HG02884 (cell line): ENCODE measurements at regions not wholly inside any gene's neighbourhood (a gene's known extent, or its start where the extent isn't known, plus 50 kb on each side); places are given as distances from the start of the nearest gene placed in this dataset.

Source experiments
- ATAC-seq: cut with Tn5 transposase; IDR thresholded peaks from one replicate; pipeline ENCODE4 v1.9.1; 2021; ENCODE audit warnings: mild to moderate bottlenecking, moderate library complexity; ENCODE audit not compliant: unreplicated experiment

DNA sequence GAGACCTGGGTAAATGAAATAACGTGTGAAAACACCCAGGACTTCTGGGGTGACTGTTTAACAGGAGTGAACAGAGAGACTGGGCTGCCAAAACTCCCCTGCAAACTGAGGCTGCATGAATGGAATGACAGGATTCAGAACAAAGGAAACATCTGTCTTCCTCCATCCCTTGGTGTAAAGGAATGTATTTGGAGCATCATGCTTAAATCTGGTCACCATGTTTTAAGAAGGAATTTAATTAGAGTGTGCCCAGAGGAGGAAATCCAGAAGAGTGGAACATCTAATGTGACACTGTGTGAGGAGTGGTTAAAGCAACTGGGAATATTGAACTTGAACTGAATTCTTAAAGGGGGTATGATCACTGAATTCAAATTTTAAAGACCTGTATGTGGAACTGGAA is 437.2 kb downstream of the LIG4 start:
- no peak for ATAC-seq

DNA sequence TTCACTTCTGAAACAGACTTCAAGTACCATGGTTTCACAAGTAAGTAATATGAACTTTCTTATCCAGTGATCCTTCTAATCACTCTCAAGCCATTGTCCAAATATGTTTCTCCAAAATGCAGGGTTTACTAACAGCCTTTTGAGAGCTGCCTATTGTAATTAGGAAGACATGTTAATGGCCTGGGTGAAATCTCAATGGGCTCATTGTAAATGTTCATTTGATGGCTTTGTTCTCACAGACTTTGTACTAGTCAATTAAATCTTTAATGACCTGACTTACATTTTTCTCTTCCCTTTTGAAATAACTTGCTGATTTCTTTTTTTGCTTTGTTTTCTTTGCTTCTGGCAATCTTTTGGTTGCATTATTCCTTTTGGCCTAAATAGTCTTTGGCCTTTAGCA is 444.8 kb downstream of the LIG4 start:
- ATAC-seq: no peak

DNA sequence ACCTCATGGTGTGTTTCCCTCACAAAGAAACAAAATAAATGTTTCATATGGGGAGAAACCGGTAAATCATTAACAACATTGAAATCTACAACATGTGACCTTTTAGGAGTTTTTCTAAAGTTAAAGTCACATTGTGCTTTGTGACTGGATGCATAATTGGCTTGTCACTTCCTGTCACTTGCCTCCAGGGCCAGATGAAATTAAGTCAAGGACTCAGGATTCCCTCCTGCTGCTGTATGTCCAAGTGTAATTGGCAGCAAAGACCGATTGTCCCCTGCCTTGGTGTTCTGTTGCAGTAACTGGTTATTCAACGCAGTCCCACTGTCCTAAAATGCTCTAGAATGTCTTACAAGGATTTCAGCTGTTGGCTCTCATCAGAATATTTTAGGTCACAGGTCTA is 448.2 kb downstream of the LIG4 start:
- no peak for ATAC-seq

DNA sequence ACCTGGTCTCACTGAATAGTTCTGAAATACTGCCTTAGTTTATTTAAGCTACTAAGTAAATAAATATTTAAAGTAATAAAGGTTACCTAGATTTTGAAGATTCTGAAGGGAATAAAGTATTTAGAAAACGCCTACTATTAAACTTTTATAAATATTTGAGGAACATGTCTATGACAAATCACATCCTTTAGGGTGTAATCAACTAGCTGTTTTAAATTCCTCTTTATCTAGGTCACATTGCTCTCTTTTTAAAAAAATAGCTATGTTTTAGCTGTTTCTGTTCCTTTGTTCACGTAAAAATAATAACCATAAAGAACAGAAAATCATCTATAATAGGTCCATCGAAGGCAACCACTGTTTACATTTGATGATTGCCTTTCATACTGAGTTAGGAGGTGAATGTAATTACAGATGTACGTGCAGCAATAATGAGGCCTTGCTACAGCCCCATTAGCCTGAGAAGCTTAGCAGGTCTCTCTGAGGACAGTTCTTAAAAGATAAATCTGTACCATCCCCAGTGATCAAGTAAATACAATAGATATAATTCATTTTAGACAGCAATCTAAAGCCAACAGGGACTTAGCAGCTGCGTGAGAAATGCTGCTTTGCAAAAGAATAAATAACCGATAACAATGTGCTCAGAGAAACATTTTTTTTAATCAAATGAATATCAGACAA is 449.5 kb downstream of the LIG4 start:
- no peak for ATAC-seq

DNA sequence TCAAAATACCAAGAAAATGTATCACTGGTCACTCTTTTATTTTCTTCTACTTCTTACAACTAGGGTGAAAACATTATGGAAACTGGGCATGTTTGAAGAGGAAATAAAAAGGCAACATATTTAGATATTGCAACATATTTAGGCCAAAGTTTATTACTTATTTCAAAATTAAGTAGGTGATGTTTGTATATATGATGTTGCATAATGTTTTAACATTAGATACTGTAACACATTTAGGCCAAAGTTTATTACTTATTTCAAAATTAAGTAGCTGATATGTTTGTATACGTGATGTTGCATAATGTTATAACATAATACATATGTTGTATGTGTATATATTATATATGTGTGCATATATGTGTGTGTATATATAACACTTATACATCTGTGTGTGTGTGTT is 451.3 kb downstream of the LIG4 start:
- ATAC-seq: no peak

DNA sequence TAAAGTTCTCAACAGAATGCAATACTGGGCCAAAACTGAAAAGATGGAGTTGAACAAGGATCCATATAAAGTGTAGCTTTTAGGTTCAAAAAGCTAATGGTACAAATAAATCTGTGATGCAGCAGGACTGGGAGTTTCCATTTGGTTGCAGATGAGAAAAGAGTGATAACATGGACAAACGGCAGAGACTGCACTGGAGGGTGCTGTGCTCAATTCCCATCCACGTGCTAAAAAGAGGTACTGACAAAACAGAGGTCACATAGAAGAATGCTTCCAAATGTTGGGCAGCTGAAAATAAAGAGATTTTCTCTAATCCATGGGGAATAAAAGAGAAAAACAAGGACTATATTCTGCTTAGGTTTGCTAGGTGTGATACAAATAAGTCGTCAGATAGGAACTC is 461.6 kb downstream of the LIG4 start:
- no peak for ATAC-seq

DNA sequence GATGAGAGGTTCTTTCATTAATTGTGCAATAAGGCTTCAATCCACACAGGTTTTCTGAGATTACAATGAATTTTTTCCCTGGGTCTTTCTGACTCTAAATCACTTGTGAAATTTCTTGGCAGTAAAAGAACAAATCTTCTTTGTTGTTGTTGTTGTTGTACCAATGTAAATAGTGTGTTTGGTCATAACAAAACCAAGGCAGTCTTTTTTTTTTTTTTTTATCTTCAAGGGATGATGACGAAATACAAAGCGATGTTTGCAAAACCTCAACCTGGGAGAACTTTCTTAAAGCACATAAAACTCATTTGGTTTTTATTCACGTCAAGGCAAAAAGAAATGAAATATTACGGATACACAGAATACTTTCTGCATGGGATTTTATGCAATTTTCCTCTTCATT is 462.0 kb downstream of the LIG4 start:
- no peak for ATAC-seq

DNA sequence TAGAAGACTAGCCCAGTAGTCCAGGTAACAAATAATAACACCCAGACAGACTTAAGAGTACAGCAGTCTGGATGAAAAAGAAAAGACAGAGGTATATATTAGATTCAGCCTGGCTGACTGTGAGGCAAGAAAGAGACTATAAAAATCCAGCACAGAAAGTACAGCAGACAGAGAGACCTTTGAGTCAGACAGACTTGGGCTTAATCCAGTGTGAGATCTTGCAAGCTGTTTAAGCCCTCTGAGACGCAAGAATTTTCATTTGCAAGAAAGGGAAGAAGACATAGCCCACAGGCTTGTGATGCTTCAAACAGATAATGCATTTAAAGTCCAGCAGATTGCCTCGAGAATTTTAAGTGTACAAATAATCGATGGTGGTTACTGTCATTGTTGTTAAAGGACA is 471.4 kb downstream of the LIG4 start:
- no peak for ATAC-seq

DNA sequence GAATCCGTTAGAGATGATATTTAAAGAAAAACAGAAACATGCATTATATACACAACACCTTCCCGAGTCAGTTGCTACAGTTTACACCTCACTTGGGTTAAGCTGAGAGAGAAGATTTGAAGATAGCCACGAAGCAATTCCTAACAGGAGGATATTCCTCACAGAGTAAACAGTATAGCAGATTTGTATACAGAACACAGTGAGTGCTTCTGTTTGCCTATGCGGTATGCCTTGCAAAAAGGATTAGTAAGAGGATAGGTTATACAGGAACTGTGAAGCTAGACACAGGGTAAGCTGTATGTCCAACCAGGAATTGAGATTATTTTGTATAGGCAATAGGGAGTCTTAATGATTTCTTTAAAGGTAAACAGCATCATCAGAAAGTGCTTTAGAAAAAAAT is 471.8 kb downstream of the LIG4 start:
- ATAC-seq: no peak

DNA sequence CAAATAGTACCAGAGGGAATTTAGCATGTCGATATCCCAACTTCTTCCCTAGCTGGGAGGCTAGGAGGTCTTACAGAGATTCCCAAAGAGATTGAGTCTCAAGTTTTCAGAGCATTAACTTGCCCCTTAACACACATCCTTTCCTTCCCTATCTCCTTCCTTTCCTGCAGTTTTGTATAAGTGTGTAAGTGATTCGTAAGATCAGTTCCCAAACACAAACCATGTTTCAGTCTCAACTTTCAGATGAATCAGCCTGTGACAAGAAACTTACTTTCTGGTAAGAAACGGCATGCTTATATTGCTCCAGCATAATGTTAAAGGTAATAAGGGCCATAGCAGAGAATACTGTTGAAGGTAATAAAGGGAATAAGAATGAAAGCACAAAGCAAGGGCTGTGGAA is 472.2 kb downstream of the LIG4 start:
- ATAC-seq: no peak

DNA sequence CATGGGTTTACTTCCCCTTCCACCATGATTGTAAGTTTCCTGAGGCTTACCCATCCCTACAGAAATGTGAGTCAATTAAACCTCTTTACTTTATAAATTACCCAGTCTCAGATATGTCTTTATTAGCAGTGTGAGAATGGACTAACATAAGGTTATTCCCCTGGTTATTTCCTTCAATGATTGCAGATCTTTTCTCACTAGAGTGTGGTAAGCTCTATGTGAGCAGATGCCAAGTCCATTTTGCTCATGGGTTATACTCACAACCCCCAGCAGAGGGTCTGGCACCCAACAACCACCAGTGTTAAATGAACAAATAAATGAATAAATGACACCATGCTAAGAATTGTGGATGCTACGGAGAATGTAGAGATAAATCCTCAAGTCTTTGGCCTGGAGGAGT is 472.8 kb downstream of the LIG4 start:
- ATAC-seq: no peak

DNA sequence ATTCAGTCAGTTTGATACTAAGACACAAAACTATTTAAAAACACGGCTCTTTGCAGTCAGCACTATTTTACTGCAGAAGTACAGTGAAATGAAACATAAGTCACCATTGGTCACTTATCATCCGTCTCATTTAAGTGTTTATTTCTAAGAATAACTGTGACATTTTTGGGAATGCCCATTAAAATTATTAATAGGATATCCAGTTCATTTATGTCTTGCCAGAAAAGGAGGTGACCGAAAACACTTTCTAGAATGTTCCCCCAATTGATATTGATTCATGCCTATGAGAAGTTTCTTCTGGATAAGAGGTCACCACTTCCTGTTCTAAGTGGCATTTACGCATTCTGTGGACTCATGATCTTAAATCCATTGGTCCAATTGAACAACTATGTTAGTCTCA is 477.3 kb downstream of the LIG4 start:
- ATAC-seq: no peak

DNA sequence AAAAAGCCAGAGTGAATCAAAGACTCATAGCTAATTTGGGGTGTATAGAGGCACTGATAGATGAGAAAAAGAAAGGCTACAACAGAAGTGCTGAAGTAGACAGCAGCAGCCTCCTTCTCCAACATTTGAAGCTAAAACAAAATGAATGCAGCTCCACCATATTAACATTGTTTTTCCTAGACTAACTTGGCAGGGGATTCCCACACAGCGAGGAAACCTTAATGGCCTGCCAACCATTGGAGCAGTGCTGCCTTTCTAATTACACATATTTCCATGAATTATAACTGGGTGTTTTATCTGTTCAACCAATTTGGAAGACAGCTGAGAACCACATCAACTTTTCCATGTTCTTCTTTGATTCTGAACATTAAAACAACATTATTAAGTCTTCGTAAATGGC is 478.6 kb downstream of the LIG4 start:
- no peak for ATAC-seq

DNA sequence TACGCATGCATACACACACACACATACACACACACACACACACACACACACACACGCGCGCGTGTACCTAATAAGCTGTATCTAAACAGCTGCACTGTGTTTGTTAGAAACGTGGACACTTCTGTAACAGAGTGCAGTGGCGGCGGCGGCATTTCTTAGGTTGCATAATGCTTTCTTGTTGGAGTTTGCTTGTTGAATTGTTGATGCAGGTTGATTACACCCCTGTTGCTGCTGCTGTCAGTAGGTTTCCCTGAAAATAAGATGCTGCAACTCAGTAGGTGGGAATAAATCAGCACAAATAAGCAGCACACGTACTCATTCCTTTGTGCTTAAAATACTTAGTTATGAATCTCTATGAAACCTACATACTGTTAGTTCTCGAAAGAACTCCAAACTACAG is 479.2 kb downstream of the LIG4 start:
- ATAC-seq: no peak

DNA sequence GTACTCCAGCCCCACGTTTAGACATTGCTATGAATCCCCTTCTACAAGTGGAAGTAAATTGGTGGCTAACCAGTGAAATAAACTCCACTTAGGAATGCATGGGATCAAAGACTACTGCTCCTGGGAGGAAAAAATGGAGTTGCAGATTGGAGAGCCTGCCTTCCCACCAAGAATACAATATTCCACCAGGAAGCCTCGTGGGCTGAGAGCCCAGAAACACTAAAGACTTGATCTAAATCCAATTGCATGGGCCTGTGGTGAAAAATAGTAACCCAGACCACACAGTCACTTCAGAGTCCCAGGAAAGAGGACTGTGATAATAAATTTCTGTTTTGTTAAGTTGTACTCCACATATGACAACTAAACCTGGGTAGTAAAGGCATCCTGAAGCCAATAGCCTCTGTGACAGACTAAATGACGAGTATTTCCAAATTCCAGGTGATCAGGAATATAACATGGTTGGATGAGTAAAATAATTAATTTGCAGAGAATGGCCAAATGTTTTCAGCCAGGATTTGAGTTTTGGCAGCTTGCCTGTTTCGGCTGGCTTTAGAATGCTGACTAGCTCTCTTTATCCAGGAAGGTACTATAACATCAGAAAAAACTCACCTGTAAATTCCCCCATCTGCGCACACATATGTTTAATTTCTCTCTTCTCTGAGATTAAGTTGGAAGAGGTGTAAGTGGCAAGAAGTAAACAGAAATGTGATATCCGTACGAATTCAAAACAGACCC is 480.3 kb downstream of the LIG4 start:
- no peak for ATAC-seq

DNA sequence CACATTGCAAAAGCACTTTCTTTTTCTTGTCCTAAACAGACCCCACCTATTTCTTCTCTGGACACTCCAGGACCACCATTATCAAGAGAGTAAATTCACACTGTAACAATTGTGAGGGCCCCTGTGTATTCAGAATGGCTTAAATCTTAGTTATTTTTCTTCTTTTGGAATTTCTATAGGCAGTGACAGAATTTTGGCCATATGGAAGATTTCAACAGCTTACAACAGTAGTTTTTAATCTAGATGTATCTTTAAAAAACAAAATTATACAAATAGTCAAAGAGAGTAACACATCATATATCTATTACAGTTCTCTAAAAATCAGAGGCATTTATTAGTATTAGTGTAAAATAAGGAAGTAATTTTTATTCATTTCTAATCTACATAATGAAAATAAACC is 482.1 kb downstream of the LIG4 start:
- ATAC-seq: no peak

DNA sequence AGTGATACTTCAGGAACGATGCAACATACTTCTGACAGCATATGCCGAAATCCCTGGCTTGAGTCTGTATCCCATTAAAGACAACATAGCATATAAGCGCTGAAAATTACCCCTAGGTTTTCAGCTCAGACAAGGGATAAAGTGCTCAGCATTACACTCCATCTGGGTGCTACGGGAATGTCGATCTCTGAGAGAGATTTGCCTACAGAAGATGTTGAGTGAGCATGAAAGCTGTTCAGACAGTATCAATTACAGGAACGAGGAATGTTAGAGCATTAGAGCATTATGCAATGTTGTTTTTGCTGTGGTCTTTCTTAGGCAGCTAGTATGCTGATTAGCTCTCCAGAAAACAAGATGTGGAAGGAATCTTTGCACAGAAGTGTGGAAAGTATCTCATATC is 484.5 kb downstream of the LIG4 start:
- no peak for ATAC-seq

DNA sequence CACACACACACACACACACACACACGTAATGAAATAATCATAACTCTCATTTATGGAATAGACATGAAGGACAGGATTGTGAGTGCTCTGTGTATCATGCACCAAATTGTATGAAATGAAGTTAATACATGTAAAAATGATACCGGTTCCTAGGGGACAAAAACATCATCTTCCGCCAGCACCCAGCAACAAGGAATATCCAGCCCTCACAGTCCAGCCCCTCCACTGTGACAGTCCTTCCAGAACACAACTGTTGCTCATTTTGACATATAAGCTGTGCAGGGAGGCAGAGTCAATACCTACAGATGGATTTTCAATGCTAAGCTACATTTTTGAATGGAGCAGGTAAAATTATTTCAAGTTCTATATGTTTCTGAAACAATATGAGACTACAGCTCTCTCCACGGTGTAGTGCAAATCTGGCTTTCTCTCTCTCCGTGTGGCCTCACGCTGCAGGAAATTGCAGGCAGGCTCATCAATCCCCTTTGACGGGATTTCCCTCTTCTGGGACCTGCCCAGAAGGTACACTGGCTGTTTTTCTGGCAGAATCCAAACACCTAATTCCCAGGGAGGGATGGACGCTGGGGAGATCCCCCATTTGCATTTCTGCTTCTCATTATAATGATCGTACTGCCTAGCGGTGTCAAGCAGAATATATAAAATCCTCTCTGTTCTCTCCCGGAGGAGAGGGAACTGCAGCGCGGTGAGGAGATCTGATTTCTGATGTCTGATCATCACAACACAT is 494.0 kb downstream of the LIG4 start:
- ATAC-seq: no peak

DNA sequence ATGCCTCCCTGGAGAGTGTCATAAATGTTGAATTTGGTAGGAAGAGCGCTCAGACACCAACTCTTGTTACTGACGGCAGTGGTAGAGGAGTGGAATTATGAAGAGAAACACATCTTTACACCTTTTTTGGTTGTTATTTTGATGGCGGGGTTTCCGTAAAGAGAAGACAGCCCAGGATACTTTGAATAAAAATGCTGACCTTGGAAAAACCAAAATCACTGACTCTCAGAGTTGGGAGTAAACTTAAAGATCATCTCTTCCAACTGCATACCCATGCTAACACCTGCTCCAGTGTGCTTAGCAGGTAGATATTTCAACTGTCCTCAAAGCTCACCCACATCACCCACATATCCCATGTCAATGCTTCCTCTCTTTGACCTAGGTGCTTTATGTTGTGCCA is 498.6 kb downstream of the LIG4 start:
- no peak for ATAC-seq

DNA sequence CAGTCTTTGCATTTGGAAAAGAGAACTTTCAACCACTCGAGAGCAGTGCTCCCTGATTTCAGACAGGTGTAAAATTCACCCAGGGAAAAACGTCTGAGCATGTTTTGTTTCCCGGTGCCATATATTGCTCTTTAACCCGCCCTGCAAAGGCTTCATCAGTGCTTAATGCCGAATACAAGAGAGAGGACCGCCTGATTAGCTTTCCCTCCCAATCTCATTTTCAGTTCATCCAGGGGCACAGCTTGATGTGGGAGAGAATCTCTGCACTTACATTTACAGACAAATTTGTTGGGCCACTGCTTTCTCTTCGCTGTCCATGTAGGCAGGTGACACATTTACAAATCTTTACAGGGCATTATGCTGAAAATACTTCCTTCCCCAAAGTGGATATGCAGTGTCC is 499.1 kb downstream of the LIG4 start:
- no peak for ATAC-seq

DNA sequence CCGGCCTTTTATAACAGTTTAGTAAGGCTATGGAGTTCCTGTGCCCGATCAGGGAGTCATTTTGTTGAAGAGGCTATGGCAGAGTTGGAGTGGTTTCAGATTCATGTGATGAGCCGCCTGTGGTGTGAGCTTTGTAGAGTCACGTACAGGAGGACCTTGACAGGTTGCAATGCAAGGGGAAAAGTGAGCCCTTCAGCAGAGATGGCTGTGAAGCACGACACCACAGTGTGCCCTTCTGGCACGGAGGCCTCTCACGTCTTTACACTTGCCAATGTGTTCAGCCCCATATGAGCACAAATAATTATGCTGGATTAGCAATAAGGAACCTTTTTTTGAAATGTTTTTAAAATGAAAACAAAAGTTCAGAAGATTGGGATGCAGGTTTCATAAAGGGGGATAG is 499.8 kb downstream of the LIG4 start:
- no peak for ATAC-seq

DNA sequence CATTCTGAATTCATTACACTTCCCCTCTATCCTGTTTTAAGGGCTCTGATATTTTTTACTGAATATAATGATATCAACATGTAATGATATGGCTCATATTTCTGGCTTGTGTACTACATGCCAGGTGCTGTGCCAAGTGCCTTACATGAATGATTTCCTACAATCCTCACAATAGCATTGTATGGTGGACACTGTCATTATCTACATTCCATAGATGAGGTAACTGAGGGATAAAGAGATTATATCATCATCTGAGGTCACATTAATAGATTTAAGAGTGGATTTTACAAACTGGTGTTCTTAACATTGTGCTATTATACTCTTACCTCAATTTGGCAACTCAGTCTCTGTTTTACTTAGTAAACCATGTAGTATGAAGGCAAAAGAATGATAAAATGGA is 502.0 kb downstream of the LIG4 start:
- ATAC-seq: no peak
